Right lobe of liver (tissue), 4 donors: ENCODE measurements at regions not wholly inside any gene's neighbourhood (a gene's known extent, or its start where the extent isn't known, plus 50 kb on each side); places are given as distances from the start of the nearest gene placed in this dataset.

Source experiments
- CTCF ChIP-seq, 4 donors: fragments of 200-600 bp in 3 of 4; fragments of 450-650 bp in 1 of 4; IDR thresholded peaks; one replicate each; pipeline versions ENCODE4 v1.5.1 to v1.8.0; 2016 to 2022; ENCODE audit warnings: antibody characterized with exemption in 4 of 4, mild to moderate bottlenecking in 2 of 4
- POLR2A ChIP-seq: fragments of 450-650 bp; IDR thresholded peaks from one replicate; pipeline ENCODE4 v1.6.1; 2017; ENCODE audit warnings: antibody characterized with exemption, mild to moderate bottlenecking
- donor health status: DM: no; HTN: no; CAD: no.
- donor health status: DM: no; HTN: no; CAD: no.
- donor health status: DM: no; HTN: yes; CAD: no.

GRCh38 chr2:49459314-49459993 lies 305.1 kb upstream of the FSHR start:
- TF ChIP-seq CTCF (IDR thresholded peaks at IDR 0.05): no peak
- TF ChIP-seq POLR2A: no peak
